Umbilical cord (tissue), 1 donor: ENCODE measurements at regions not wholly inside any gene's neighbourhood (a gene's known extent, or its start where the extent isn't known, plus 50 kb on each side); places are given as distances from the start of the nearest gene placed in this dataset.
A peak's percentile ranks its signal among the peaks of the same experiment; 100 is the strongest.

Source experiments
- DNase-seq: peaks from one replicate; pipeline ENCODE4 v3.0.0-alpha.2; 2015; ENCODE audit warnings: low spot score

GRCh38 chr15:58324533-58324932 is 107.3 kb upstream of the LIPC start:
- no peak for DNase-seq

GRCh38 chr15:58327958-58328357 is 103.8 kb upstream of the LIPC start:
- no peak for DNase-seq

- DNase-seq: no peak
Observed at GRCh38 chr15:58329211-58329610, 102.6 kb upstream of the LIPC start.

DNA sequence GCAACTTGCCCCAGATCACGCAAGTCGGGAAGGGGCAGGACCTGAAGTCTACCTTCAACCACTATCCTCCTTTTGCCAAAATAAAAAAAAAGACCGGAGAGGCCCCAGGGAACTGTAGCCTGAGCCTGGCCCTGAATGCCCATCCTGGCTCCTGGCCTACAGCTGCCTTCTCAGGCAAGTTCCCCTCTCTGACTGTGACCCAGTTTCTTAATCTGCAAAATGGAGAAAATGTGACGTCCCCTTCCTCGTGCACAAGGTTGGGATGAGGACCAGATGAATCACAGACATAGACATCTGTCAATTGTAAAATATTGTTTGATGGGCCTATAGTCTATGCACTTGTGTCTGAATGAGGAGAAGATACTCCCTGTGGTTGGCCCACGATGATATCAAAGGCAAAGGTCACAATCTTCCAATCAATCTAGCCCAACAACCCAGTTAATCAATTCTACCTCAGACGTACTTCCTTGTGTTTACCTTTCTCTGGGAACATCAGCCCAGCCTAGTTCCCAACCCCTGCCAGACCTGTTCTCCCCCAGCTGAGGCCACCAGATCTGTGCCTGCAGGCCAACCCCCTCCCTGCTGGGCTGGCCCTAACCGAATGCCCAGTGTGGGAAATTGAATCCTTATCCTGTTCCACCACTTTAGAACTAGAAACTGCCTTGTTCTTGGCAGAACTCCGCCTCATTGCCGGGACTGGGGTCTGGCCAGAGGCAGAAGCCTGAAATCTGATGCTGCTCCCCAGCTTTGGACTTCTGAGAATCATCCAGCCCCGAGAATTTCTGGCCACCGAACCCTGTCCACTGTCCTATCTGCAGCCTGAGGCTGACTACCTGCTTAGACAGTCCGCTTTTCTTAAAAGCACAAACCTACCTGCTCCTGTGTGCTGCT is 101.8 kb upstream of the LIPC start:
- DNase-seq: no peak

DNA sequence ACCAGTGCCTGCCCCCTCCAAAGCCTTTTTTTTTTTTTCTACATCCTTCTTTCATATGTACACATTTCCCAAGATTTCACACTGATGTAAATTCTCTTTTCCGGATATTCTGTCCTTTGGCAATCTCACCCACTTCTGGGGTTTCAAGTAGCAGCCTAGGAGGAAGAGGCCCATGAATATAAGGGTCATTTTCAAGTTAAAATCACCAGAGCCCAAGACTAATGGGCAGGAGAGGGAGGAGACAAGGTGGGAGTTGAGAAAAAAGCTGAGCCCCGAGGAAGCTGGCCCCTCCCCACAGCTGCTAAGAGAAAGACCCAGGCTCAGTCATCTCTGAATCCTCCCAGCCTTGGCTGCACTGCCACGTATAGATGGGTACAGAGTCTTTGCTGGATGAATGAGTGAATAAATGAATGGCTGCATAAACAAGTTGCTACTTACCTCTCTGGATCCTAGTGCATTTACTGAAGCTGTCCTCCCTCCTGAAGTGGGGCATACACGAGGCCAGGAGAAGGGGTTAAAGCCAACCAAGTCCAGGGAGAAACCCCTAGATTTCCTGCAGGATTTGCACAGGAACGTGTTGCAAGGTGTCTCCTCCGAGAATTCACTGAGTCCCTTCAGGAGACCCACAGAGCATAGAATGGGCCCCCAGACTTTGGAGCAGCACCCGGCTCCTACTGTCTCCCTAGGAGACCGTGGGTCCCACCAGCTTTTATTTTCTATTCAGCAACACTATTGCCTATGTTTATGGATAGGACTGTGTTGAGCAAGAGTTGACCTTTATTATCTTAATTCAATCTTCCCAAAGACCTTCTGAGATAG is 100.8 kb upstream of the LIPC start:
- no peak for DNase-seq

DNA sequence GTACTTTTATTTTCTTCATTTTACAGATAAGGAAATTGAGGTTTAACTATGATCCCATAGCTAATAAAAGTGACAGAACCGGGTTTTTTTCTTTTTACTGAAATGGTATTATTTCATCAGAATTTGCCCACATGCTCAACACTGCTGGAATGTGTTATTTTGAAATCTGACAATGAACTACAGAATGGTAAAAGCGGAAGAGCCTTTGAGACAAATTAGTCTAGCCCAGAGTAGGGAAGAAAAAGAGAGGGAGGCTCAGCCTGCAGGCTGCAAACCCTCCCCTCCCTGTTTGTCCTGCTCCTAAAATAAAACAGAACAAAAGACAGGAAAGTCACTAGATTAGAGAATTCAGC is 100.3 kb upstream of the LIPC start:
- no peak for DNase-seq

DNA sequence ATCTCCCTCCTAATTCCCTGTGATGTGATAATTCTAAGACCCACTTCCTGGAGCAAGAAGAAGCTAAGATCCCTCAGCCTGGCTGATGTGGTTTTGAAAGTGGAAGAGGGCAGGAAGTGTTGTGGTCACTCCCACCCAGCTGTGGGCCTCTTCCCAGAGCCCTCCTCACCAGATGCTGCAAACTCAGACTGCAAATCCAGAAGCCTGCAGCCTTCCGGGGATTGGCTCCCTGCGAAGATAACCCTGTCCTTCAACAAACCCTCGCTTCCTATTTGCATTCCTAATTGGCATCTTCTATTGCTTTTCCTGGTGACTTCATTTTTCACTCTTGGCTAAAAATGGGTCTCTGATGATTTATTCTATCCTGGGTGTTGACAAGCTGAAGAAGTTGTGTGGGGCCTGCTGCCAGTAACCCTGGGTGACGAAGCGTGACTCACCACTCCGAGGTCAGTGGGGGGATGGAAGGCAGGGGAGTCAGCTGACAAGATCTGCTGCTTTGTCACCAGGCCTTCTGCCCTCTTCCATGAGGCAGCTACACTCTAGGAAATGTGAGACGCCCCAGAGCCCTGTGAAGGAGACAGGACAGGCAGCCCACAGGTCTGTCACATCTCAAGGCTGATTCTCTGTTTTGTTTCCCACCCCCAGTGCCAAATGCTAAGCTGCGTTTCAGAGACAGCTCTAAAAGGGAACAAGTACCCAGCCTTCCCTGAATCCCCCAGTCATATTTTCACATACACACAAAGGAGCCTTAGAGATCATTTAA is 99.7 kb upstream of the LIPC start:
- peak; percentile 98 for DNase-seq

- peak; percentile 55 for DNase-seq
Observed at GRCh38 chr15:58332676-58333400, 99.0 kb upstream of the LIPC start.

DNA sequence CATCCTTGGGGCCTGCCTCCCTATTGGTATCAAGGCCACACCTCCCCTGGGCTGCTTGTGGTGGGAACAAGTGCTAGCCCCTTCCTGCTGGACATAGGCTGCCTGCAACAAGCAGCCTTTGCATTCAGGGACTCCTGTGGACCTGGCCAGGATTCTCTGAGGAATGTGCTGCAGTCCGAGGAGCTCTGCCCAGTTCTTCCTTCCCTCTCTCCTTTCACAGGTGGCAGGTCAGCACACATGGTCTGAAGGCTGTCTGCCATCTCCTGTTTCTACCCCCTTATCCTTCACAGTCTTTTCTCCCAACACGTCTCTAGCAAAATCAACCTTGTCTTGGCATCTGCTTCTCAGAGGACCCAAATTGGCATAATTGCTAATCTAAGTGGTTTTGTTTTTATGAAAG is 97.0 kb upstream of the LIPC start:
- no peak for DNase-seq

DNA sequence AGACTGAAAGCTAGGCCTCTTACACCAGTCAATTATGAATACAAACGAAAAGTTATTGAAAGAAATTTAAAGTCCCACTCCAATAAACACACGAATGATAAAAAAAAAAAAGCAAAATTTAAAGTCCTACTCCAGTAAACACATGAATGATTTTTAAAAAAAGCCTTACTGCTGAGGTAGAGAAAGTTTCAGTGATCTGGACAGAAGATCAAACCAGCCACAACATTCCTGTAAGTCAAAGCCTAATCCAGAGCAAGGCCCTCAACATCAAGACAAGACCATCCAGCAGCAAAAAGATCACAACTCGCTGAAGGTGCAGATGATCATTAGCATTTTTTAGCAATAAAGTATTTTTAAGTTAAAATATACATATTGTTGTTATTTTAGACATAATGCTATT is 95.6 kb upstream of the LIPC start:
- no peak for DNase-seq

- no peak for DNase-seq
Observed at GRCh38 chr15:58340176-58340575, 91.6 kb upstream of the LIPC start.

- DNase-seq: no peak
Observed at GRCh38 chr15:58342508-58342907, 89.3 kb upstream of the LIPC start.

DNA sequence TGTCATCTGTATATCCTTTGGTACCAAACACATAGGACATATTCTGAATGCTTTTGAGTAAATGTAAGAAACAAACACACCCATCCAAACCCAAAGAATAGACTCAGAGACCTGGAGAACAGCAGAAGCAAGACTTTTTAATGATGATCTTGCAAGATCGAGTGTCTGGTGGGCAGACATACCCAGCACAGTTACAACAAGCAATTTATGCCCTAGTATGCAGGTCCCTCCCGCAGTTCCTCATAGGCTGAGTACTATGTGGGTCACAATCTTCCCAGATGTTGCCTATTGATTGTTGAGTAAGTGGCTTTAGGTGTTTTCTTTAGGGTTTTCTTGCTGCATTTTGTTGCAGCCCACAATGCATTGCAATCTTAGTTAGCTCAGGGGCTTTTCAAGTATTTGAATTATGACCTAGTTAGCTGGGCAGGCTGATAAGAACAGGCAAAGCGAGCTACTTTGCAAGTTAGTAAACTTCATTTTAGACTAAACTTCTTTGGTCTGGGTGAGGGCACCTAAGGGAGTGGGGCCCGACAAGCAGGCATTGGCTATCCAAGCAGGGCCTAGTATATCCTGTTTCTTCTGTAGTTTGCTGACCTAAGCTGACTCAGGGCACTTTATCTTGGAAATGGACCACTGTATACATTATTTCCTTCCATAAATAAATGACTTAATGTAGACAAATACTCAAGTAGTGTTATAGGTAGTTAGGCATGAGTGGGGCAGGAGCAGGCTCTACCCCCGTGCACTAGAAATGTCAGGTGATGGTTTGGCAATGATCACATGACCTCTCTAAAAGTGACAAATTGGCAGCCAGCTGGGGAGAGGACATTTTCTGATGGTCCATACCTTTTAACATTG is 87.3 kb upstream of the LIPC start:
- no peak for DNase-seq

DNA sequence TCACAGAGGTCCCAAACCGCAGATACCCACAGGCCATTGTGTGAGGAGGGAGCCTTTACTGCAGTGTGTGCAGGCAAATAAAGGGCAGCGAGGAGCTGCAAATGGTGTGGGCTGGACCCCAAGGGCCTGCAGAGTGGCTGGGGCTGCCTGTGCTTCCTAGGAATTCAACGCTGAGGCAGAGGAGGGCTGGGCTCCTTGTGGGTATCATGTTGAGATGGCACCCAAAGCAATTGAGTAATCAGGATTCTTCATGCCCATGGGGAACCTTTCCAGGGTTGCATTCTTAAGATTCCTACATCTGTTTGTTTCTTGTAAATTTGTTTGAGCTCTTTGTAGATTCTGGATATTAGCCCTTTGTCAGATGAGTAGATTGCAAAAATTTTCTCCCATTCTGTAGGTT is 85.4 kb upstream of the LIPC start:
- no peak for DNase-seq

GRCh38 chr15:58348095-58348812 is 83.5 kb upstream of the LIPC start:
- DNase-seq: no peak

DNA sequence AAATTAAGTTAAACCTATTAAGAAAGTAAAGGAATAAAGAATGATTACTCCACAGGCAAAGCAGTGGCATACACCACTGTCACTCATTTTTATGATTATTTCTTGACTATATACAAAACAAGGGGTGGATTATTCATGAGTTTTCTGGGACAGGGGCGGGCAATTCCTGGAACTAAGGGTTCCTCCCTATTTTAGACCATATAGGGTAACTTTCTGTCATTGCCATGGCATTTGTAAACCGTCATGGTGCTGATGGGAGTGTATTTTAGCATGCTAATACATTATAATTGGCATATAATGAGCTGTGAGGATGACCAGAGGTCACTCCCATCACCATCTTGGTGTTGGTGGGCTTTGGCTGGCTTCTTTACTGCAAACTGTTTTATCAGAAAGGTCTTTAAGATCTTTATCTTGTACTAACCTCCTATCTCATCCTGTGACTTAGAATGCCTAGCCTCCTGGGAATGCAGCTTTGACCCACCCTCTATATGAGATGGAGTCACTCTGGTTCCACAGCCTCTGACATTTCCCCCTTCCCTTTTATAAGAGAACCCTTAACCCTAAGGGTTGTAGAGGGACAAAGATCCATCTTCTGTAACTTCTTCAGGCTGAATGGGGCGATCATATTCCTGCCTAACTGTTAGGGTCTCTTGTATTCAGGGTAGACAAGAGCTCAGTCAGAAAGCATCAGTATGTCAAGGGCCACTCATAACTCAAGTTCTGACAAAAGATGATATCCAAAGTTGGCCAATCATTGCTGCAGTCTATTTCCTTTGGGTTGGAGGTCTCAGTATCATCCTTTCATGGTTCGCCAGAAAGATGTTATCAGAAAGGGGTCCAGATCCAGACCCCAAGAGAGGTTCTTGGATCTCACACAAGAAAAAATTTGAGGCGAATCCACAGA is 79.5 kb upstream of the LIPC start:
- DNase-seq: no peak

DNA sequence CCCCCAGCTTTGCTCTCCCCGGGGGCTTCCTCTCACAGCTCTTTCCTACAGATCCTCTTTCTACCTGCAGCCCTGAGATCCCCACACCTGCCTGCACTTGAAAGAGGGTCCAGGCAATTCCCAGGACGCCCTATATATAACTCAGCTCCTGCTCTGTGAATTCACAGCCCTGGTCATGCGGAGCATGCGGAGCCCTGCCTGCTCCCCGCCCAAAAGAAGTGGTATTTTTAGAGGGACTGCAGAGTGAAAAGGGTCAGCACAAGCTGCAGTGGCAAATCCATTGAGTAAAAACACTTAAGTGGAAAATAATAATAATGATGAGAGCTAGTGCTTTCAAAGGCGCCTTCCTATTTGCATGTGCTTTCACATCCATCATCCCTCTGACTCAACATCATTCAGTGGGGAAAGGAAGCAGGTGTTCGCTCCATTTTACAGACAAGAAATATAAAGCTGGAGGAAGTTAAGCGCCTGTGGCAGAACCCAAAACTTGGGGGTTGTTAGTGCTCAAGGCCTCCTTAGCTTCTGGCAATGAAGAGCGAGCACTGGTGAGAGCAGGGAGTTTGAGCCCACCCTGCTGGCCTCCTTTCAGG is 76.3 kb upstream of the LIPC start:
- DNase-seq: no peak

DNA sequence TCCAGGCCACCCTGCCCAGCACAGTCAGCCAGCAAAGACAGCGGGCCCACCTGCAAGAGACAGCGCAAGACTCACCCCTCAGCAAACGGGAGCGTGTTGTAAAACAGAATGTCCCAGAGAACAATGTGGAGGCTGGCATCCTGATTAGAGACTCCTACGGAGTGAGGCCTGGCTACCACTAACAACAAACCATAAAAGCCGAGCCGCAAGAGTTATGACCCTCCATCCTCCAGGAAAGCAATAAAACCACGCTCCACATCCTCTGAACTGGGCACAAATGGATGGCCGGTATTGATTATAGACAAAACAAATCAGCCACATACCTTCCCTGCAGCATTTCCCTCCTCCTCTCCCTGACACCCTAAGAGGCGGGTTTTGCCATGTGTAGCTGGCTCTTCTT is 75.8 kb upstream of the LIPC start:
- DNase-seq: no peak
